ENCODE measurements at regions not wholly inside any gene's neighbourhood (a gene's known extent, or its start where the extent isn't known, plus 50 kb on each side); places are given as distances from the start of the nearest gene placed in this dataset.
"Not testable (repeated sequence)": the region's sequence is repeated elsewhere in the genome, so short reads cannot be mapped to it uniquely, and the experiment has no call there.

DNA sequence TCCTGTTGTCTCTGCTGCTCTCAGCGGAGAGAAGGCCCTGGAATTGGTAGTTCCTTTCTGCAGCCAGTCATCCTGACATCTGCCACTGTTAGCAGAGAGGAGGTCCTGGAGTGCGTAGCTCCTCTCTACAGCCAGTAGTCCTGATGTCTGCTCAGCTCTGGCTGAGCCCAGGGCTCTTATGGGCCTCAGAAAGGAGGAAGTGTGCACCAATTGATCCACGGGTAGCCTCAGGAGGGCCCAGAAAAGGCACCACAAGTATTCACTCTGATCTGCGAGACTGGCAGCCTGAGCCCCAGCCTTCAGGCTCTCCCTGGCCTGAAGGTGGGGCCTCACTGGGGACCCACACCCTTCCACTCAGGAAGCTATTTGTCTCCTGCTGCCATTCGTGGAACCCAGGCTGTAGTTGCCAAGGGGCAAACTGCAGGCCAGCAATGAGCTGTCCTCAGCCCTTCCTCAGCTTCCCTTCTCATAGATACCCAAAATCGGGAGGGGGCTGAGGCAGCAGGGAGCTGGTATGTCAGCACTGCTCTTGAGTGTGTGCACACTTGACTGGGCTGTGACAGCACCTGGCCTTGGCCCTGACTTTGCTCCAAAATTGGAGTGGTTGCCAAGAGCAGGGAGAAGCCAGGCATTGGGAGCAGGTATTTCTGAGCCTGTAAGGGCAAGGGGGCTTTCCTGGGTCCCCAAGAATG, 1049.5 kb upstream of the ACO1 start:
- DNase-seq: no peak

DNA sequence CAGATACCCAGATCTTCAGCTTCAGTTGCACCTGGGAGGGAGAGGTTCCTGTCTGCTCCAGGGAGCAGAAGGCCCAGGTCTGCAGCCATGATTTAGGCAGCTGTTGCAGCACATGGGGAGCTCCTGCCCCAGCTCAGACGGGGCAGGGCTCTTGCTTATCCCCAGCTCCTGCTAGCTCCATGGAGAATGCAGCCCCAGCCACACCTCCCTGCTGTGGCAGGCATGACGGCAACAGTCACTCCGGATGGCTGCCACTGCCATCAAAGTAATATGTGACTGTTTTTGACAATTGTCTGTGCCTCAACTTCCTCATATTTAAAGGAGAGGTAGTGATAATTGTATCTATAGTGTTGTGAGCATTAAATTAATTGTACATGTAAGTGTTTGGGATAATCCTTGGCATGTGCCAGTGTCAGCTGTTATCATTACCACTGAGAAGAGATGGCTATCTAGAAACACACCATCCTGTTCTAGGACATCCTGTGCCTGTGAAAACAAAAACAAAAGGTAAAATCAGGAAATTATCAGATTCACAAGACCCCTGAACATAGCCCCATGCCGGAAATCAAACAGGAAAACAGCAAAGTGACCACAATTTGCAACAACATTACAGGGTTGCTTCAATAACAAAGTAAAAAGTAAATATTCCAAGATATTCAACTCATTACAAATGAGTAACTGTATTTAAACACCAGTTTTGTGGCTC, 1048.8 kb upstream of the ACO1 start:
- DNase-seq: no peak

DNA sequence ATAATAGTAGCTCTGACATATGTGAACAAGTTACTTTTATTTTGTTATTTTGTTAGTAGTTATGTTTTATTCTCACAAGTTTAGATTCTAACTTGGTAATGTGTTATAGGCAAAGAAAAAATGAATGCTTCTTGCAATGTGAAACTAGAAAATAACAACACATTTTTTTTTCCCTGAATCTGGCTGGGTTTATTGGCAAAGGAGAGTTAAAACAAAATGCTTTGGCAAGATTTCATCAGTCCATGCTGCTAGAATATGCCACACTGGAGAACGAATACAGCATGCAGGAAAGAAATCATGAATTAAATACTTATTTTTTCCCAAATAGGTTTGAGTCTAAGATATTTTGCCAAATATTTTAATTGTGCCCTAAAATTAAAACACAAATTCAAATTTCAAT, 1048.1 kb upstream of the ACO1 start:
- no peak for DNase-seq

DNA sequence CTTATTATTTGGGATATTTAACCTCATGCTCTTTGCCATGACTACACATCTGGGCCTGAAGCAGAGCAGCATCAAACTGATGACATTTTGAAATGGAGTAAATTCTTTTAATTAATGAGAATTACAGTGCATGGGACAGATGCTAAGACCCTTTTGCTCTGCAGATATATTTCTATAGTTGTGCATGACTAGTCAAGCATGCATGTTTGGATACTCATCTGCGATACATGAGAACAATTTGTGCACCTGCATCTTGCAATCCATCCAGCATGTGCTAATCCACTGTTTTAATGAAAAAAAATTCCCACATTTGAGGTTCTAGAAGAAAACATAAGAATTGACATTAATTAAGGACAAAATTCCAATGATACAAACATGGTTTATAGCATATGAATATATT, 1047.6 kb upstream of the ACO1 start:
- no peak for DNase-seq

DNA sequence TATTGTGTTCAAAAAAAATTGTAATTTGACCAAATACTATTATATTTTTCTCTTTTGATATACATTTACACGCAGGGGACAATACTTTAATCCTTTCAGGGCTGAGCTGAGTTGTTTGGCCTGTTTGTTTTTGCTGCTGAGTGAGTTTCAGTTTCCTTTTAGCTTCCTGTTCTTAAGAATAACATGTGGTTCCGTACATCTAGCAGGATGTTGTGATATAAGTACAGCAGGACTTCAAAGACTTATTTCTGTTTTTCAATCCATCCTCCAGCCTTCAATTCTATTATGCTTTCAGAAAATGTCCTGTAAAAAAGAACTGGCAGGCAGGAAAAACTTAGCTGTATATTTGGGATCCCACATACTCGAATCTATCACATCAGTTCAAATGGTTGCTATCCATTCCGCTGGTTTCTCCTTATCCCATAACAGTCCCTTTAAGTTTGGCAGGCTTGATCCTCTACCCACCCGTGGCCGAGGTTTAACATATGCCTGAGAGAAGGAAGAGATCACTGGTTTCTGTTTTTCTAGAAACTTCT, 1037.3 kb upstream of the ACO1 start:
- DNase-seq: no peak

DNA sequence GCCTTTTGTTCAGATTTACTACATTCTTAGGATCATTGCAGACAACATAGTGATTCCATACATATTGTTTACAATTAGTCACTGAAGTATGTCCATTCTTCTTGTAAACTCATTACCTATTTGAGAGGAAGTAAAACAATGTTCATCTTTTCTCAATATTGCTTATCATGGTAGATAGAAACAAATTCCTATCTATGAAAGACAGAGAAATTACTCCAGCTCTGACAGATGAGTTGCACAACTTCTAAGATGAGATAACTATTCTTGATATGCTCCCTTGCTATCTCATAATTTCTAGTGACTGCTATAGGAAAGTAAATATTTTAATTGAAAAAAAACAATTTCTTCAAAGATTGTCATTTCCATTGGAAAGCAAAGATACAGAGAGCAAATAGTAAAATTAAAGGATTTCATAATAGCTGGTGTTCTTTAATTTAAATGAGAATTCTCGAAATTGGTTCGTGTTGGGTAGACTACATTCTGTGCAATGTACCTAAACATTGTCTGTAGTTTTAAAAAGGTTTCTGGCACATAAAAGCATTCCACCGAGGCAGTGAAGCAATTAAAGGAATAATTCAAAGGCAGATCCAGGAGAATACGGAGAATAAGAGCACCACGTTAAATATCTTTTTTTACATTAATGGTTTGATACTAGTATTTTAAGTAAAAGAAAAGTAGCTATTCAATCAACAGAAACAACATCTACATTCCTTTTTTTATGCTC, 1029.1 kb upstream of the ACO1 start:
- DNase-seq: no peak

DNA sequence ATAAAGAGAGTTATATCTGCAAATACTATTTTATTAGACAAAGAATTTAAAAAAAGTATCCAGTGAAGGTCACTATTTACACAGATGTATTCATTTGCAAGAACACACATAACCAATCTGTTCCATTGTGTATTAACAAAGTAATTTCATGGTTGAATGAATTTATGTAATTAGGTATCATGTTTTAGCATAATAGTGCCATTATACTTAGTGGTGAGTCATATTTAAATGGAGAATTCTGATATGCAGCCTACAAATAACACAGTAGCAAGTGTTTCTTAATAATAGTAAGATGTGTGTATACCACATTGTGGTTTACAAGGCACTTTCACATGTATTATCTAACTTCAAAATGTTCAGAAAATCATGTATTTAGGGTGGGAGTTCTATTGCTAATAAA, 1028.5 kb upstream of the ACO1 start:
- DNase-seq: peak; percentile 19 to 28

DNA sequence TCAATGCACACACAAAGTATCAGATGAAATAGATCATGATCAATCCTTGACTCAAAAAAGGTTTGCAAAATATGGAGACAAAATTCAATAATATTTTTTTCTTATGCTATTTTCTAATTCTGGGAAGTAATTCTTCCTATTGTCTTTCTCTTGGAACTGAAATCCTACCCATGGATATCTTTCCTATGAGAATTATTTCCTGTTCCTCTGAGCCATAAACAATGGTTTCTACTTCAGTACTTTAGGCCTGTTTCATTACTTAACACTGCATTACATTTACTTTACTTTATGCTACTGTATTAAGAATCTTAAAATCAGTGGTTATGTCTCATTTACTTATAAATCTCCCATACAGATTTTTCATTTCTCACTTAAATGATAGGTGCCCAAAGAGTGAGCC, 1025.4 kb upstream of the ACO1 start:
- DNase-seq: no peak

DNA sequence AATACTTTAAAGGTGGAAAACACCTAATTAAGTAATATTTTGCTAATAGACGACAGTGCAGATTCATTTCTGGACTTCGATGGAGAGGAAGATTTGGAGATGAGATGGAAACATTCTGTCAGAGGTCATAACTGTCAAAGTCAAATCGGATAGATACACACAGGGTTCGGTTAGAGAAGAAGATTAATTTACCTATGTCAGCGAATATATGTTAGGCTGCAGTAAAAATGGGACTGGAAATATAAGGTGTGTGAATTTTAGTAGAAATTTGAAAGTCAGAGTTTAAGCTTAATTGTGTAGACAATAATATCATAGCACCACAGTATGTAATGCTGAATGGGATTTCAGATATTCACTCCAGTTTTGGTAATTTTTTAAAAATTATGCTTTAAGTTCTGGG, 1020.3 kb upstream of the ACO1 start:
- no peak for DNase-seq

DNA sequence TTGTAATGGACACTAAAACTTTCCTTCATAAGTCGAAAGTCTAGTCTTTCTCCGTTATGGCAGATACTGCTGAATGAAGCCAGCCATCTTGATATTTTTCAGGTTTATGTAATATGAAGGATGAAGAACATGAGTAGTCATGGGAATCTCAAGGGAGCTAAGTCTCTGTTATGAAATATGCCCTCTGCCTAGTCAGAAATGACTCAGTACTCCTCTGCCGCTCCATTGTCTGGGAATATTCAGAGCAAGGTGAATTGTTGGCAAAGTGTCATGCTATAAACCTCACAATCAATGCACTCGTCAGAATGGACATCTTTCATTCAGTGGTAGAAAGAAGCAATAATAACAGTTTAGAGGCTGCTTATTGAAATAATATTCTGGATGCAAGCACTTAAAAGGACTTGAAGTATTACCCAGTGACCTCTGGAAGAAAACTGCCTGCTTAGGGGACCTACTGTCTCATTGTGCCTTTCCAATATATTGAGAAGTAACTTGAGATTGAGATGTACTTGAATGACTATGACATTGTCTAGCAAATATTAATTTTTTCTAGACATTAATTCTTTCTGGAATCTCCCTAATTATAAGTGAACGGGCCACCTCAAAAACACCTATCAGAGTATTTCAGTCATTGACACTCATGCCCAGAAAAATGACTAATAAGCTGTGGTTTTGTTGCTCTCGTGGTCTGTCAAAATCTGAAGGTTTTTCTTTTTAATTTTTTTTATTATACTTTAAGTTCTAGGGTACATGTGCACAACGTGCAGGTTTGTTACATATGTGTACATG, 1011.5 kb upstream of the ACO1 start:
- no peak for DNase-seq

DNA sequence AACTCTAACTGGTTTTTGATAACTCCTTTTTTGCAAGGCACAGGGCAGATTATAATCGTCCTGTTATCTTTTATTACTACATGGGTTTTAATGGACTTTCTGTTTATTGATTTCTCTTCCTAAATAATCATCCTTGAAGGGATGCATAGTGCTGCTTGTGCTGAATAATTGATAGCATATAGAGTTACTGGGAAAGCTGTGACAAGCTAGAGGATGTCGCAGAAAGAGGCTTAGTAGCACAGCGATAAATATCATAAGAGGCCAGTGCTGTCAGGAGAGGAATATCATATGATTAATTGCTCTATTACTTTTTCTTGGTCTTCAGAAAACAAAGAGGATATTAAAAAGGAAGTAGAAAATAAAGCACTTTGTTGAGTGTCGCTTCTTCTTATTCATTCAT, 1007.1 kb upstream of the ACO1 start:
- no peak for DNase-seq

DNA sequence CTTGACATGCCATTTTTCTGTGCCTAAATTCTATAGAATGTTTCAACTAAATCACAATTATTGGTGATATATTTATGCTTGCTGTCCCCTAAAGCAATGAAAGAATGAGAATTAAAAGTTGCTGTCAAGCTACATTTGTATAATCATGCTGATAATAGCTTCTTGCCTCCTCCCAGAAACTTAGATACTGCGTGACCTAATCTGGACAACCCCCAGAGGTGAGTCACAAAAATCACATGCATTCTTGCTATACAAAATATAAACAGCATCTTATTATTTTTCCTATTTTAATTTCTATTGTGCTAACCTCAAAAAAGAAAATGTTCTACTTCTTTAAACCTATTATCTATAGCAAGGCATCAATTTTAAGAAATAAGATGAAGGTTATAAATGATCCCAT, 995.8 kb upstream of the ACO1 start:
- DNase-seq: no peak

DNA sequence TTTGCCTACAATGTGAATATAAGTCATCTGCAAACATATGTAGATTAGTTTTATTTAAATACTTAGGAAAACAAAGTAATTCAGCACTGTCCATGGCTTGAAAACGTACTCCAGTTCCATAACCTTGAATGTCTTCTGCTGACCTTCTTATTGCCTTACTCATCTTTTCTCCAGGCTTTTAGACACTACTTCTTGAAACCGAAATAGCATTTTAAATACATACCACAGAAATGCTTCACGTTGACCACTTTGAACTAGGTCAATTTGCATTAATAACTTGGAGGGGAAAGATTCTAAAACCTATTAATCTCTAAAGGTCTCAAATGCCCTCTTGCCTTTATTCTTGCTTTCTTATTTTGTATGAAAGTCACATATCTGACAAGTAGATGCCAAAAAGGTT, 995.4 kb upstream of the ACO1 start:
- no peak for DNase-seq

DNA sequence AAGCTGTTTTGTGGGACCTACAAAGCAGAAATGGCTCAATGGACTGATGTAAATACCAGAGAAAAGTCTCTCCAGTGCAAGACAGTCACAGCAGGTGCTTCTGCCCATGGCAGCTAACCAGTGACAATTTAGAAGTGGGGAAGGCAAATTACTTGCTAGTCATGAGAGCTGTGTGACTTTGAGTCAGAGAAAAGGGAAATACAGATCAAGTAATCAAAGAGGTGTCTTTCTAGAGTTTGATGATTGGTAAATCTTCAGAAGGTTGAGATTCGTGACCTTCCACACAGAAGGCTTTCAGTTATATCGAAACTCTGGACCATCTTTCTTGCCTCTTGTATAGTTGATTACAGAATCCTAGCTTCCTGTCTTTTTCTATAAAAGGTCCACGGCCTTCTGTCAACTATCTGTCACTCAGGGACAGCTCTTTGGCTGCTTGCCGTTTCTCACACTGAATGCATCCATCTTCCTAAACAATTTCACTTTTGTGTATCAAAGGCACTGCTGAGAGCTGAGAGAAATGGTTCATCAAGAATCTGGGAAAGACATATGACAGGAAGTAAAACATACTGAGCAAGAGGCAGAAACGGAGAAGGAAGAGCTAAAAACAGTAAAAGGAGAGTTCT, 993.9 kb upstream of the ACO1 start:
- no peak for DNase-seq

DNA sequence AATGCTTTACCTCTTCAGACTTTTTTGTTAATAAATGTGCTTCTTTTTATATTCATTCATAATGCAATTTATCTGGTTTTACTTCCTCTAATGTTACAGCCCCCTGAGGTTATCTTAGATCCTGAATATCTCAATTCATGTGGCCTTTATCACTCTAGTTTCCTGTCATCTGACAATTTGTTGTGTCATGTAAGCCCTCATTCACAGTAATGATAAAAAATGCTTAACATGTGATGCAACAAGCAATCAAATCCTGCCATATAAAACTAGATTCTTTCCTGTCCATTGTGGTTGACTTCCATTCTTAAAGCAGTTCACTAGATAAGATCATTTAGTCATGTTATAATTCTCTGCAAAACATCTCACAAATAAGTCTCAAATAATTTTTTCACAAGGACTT, 991.2 kb upstream of the ACO1 start:
- DNase-seq: no peak

DNA sequence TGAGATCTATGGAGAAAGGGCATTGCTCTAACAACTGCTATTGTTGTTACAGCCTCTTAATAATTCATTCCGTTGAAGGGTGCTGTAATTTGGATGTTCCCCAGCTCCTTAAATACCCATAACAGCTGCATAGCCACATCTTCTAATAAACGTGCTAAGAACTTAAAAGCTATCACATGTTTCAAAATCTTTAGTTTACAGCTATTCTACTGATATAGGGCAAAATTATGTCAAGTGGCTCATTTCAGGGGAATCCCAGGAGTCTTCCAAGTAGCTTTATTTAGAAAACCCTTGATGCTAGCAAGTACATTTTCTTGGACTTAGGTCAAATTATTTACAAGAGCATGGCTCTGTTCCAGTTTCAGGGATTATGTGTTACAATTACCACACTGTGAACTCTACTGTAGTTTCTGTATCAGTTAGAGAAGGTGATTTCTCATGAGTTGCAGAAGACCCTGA, 990.4 kb upstream of the ACO1 start:
- DNase-seq: no peak

DNA sequence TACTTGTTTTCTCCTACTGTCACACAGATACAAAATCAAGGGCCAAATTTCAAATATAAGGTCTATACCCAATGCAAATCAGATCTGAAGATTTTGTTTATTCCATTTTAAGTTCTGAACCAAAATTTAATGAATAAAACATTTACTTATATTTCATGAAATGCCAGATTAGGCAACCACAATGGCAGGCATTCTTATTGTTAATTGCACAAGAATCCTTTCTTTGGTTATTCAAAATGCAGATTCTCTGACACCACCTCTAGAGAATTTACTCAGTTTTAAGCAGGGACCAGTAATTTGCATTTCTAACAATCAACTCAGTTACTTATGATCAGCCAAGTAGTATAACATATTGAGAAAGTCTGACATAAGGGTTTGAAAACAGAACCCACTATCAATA, 972.4 kb upstream of the ACO1 start:
- DNase-seq: no peak

DNA sequence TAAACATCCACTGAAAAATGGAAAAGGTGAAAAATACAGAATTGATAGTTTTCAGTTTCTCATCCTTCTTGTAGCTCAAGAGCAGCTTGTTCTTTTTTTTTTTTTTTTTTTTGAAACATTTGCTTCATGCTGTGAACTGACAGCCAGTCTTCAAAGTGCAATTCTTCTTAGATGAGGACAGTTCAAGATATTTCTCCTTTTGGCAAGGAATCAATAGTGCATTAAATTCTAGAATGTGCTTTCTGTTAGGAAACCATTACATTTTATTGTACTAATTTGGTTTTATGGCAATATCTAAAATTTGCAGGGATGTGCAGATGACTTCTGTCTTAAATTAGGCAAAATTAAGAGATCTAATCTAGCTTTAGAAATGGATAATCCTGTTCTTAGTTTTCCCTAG, 969.3 kb upstream of the ACO1 start:
- DNase-seq: no peak

DNA sequence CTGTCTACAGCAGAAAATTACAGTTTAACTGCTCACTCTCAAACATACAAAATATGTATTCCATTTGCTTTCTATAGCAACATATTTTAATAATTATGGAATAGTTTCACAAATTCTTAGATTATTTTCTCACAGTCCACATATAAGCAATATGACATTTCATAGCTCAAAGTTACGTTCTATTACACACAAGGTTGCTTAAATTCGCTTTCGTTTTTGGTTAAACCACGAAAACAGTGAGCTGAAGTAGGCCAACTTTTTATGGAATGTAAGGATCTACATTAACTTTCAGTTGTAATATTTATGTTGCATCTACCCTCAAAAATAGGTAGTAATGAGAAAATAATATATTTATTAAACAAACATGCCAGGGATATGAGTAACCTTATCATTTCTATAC, 966.0 kb upstream of the ACO1 start:
- DNase-seq: no peak

DNA sequence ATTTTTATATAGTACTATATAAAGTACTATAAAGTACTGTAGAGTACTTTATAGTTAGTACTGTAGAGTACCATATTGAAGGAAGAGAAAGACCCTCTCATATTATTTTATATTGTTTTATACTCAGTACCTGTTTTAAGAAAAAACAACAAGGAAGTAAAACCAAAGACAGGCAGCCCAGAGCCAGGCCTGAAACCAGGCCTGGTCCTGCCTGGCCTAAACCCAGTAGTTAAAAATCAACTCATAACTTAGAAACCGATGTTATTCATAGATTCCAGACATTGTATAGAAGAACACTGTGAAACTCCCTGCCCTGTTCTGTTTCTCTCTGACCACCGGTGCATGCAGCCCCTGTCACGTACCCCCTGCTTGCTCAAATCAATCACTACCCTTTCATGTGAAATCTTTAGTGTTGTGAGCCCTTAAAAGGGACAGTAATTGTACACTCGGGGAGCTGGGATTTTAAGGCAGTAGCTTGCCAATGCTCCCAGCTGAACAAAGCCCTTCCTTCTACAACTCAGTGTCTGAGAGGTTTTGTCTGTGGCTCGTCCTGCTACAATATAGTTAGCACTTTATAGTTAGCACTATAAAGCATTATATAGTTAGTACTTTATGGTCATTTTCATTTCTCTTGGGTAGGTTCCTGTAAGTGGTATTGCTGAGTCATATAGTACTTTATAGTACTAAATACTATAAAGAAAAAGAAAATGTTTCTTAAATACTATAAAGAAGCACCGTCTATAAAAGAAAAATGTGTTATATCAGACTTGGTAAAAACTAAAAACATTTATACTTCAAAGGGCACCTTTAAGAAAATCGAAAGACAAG, 940.6 kb upstream of the ACO1 start:
- DNase-seq: not testable (repeated sequence)

DNA sequence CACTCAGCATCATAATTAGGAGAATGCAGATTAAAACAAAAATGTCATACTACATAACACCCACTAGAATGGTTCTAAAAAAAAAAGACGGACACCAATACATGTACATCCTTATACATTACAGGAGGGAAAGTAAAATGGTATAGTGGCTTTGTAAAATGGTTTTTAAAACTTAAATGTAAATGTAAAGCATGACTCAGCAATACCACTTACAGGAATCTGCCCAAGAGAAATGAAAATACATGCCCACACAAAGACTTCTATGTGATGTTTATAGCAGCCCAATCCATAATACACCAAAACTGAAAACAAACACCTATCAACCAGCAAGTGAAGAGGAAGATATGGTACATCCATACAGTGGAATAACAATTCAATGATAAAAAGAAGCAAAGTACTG, 939.1 kb upstream of the ACO1 start:
- DNase-seq: no peak

DNA sequence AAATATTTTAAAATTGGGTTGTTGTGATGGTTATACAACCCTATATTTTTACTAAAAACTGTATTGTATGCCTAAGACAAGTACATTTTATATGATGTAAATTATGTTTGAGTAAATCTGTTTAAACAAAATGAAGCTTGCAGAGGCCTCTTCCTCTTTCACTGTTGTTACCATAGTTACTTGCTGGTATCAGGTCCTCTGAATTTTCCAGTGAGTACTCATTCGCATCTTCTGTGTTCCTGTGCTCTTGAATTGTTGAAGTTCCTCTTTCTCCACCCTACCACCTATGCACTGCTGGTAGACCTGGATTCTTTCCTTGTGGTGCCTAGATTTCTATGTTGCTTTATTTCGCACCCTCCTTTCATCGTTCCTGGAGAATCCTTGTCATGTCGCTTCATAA, 938.5 kb upstream of the ACO1 start:
- DNase-seq: no peak

All from NCI-H526 (cell line).